Neural cell (in vitro differentiated cells): ENCODE measurements at regions not wholly inside any gene's neighbourhood (a gene's known extent, or its start where the extent isn't known, plus 50 kb on each side); places are given as distances from the start of the nearest gene placed in this dataset.

Experiments used
- EP300 ChIP-seq: fragments of 450-650 bp; conservative IDR thresholded peaks from 2 replicates; pipeline ENCODE4 v1.6.1; 2014; ENCODE audit warnings: antibody characterized with exemption, mild to moderate bottlenecking, moderate library complexity; ENCODE audit not compliant: poor library complexity, severe bottlenecking
- EZH2 ChIP-seq: fragments of 200-600, 300-800 bp; shearing (Covaris generic), sonication (generic); IDR thresholded peaks from 2 replicates; pipeline ENCODE4 v1.6.1; 2014; ENCODE audit warnings: antibody characterized with exemption, low read length, borderline replicate concordance, mild to moderate bottlenecking; ENCODE audit not compliant: insufficient read depth, poor library complexity, severe bottlenecking
- MXI1 ChIP-seq: fragments of 450-650 bp; conservative IDR thresholded peaks from 2 replicates; pipeline ENCODE4 v1.6.1; 2014; ENCODE audit warnings: antibody characterized with exemption, mild to moderate bottlenecking; ENCODE audit not compliant: poor library complexity, severe bottlenecking
- POLR2AphosphoS5 ChIP-seq: IDR thresholded peaks from 2 replicates; pipeline ENCODE4 v1.6.1; 2012
- RAD21 ChIP-seq: fragments of 450-650 bp; conservative IDR thresholded peaks from 2 replicates; pipeline ENCODE4 v1.6.1; 2014; ENCODE audit warnings: antibody characterized with exemption, mild to moderate bottlenecking, moderate library complexity
- SMC3 ChIP-seq: fragments of 450-650 bp; conservative IDR thresholded peaks from 2 replicates; pipeline ENCODE4 v1.6.1; 2014; ENCODE audit warnings: antibody characterized with exemption, mild to moderate bottlenecking, moderate library complexity; ENCODE audit not compliant: poor library complexity
- TAF1 ChIP-seq: IDR thresholded peaks from 2 replicates; pipeline ENCODE4 v1.6.1; 2012; ENCODE audit warnings: low read depth
- TF ChIP-seq, protein P1 (sequence below): IDR thresholded peaks from 2 replicates; pipeline ENCODE4 v1.6.1; 2012; ENCODE audit warnings: borderline replicate concordance
- TF ChIP-seq, protein P2 (sequence below): fragments of 450-650 bp; IDR thresholded peaks from 2 replicates; pipeline ENCODE4 v1.5.1; 2014; ENCODE audit warnings: antibody characterized with exemption, mild to moderate bottlenecking, moderate library complexity; ENCODE audit not compliant: poor library complexity, severe bottlenecking

DNA sequence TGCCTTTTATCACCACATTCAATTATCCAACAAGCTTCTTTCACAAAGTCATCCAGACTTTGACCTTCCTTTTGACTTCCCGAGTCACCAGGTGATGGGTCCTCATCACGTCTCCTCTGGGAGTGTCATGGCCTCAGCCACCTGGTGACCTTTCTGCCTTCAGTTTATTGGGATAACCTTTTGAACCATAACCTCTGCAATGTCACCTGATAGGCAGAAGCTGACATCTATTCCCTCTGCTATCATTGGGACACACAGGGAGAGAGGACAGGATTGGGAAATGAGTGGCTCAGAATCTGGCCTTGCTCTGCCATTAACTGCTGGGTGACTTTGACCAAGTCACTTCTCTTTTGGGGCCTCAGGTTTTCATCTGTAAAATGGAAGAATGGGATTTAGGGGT is 388.7 kb downstream of the NUAK1 start:
- TF ChIP-seq TAF1 (no peak), SMC3 (no peak), POLR2AphosphoS5 (no peak), EP300 (no peak), EZH2 (no peak), RAD21 (no peak), MXI1 (no peak)
- TF ChIP-seq, protein P1, sequence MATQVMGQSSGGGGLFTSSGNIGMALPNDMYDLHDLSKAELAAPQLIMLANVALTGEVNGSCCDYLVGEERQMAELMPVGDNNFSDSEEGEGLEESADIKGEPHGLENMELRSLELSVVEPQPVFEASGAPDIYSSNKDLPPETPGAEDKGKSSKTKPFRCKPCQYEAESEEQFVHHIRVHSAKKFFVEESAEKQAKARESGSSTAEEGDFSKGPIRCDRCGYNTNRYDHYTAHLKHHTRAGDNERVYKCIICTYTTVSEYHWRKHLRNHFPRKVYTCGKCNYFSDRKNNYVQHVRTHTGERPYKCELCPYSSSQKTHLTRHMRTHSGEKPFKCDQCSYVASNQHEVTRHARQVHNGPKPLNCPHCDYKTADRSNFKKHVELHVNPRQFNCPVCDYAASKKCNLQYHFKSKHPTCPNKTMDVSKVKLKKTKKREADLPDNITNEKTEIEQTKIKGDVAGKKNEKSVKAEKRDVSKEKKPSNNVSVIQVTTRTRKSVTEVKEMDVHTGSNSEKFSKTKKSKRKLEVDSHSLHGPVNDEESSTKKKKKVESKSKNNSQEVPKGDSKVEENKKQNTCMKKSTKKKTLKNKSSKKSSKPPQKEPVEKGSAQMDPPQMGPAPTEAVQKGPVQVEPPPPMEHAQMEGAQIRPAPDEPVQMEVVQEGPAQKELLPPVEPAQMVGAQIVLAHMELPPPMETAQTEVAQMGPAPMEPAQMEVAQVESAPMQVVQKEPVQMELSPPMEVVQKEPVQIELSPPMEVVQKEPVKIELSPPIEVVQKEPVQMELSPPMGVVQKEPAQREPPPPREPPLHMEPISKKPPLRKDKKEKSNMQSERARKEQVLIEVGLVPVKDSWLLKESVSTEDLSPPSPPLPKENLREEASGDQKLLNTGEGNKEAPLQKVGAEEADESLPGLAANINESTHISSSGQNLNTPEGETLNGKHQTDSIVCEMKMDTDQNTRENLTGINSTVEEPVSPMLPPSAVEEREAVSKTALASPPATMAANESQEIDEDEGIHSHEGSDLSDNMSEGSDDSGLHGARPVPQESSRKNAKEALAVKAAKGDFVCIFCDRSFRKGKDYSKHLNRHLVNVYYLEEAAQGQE, result no peak
- TF ChIP-seq, protein P2, sequence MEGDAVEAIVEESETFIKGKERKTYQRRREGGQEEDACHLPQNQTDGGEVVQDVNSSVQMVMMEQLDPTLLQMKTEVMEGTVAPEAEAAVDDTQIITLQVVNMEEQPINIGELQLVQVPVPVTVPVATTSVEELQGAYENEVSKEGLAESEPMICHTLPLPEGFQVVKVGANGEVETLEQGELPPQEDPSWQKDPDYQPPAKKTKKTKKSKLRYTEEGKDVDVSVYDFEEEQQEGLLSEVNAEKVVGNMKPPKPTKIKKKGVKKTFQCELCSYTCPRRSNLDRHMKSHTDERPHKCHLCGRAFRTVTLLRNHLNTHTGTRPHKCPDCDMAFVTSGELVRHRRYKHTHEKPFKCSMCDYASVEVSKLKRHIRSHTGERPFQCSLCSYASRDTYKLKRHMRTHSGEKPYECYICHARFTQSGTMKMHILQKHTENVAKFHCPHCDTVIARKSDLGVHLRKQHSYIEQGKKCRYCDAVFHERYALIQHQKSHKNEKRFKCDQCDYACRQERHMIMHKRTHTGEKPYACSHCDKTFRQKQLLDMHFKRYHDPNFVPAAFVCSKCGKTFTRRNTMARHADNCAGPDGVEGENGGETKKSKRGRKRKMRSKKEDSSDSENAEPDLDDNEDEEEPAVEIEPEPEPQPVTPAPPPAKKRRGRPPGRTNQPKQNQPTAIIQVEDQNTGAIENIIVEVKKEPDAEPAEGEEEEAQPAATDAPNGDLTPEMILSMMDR, result no peak
